HG03039 (cell line): ENCODE measurements at regions not wholly inside any gene's neighbourhood (a gene's known extent, or its start where the extent isn't known, plus 50 kb on each side); places are given as distances from the start of the nearest gene placed in this dataset.

Source experiments
- ATAC-seq: cut with Tn5 transposase; IDR thresholded peaks from one replicate; pipeline ENCODE4 v1.9.1; 2021; ENCODE audit warnings: mild to moderate bottlenecking, moderate library complexity; ENCODE audit not compliant: unreplicated experiment

DNA sequence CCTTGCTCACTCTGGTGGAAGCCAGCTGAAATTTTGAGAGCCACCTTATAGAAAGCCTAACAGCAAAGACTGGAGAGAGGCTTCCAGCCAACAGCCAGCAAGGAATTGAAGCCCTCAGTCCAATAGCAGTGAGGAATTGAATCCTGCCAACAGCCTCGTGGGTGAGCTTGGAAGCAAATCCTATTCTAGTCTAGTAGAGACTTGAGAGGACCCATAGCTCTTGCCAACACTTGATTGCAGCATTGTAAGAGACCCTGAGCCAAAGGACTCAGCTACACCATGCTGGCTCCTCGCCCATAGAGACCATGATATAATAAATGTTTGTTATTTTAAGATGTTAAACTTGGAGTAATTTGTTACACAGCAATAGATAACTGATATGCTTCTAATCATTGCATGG, 403.0 kb upstream of the TNP1 start:
- ATAC-seq, result no peak

DNA sequence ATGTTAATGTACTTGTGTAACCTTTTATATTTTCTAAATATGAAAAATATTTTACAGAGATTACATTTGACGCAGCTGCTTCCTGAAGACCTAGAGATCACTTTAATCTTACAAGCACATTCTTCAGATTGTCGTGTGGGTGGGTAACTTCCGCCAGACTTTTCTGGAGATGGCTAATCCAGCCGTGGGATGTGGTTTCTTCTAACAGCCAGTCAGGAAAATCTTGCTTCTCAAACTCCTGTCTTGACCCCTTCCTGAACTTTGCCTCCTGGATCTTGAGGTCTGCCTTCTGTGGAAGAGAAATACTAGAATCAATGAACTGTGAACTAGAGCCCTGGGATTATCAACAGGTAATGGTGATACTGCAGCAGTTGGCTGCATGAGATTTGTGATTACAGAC, 401.6 kb upstream of the TNP1 start:
- ATAC-seq, result no peak

DNA sequence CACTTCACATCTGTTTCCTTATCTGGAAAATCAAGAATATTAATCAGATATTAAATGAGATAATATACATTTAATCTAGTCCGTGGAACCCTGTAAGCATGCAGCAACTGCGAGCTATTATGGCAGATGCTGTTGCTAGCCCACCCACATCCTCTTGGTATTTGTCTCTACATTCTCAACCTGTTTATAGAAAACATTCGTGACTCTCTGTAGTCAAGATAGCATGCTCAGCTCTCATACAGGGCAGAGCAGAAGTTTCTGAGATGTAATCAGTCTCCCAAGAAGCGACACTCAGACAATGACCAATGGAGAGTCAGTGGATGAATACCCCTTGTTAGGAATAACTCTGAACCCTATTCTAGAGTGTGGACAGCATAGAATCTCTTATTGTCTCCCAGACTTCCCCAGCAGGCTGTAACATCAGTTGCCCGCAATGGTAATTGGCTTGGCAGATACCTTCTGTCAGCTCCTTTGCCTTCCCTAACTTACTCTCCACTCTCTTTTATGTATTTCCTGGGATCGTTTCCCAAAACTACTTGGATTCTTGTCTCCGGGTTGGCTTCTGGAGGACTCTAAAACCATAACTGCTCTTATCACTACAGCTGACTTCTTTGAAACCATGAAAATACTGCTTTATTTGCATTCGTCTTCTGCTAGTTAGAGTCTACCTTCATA, 400.7 kb upstream of the TNP1 start:
- no peak for ATAC-seq

DNA sequence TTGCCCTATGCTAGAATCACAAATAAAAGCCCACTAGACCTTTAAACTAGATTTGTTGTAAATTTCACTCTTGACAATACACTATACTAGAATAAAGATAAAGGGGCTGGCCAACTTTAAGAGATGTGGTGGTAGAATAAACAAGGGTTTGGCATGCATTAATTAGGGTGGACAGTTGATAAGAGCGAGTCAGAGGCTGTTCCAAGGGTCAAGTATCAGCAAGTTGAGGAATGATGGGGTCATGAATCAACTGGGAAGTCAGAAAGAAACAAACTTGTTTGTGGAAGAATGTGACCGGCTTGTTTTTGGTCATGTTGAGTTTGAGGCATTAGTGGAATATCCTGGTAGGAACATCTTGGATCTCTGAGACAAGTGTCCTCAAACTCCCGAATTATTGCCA, 398.3 kb upstream of the TNP1 start:
- no peak for ATAC-seq

DNA sequence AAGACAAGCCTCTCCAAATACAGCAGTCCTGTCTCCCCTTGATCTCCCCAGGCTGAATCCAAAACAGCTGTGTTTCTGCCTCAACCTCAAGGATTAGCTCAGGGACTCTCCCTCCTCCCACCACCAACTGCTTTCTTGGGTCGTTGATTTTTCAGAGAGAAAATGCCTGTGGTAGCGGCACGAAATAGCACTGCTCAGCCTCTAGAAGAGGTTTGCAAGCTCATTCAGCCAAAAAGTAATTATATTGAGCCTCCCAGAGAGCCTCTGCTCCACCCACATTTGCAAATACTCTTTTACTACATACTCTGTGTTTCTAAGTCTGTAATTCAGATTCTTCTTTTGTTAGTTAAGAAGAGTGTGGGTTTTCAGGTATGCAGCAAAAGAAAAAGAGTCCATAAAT, 396.4 kb upstream of the TNP1 start:
- no peak for ATAC-seq

DNA sequence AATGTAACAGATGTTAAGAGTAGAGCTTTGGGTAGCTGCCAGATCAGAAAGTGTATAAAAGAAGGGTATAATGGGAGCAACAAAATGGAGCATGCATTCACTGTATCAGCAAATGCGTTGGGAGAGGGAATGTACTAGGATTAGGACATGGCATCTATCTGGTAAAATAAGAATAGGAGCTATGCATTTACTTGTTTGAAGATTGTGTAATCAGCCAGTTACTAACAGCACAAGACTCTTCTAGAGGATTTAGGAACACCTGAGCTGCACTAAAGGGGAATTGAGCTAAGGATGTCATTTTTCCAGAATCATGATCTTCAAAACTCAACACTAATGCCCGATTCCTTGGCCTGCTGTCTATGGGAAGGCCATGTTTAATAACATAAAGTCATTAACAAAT, 394.2 kb upstream of the TNP1 start:
- no peak for ATAC-seq

DNA sequence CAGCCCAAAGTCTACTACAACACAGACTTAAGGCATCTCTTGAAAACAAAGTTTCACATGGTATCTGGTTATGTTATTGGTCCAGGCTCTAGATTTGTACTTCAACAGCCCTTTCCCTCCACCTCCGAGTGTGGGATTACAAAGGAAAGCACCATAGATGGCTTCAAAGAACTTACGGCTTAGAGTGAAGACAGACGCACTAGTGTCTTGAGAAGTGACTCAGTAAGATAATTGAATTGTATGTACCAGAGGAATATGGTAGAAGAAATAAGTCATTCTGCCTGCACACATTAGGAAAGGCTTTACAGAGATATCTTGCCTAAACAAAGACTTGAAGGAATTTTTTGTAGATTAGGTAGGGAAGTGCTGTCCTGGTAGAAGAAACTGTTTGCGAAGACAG, 392.3 kb upstream of the TNP1 start:
- no peak for ATAC-seq

DNA sequence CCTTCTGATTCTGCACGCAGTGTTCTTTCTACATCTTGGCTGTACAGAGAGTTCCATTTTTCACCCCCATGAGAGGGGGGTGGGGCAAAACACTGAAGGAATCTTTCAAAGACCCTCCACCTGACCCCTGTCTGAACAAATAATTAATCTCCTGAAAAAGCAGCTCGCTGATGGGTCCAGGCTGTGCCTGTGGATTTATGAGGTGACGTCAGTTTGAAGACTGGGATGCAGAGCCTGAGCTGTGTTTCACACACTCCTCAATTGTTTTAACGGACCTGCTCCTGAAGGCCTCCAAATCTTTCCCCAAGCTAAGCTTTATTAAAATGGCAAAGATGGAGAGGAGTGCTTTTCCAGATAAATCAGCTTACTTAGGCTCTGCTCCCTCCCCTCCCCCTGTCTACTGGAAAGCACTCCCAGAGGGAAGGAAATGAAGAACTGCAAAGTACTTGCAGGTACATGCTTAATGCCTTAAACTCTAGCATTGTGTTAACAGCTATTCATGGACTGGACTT, 390.2 kb upstream of the TNP1 start:
- no peak for ATAC-seq

DNA sequence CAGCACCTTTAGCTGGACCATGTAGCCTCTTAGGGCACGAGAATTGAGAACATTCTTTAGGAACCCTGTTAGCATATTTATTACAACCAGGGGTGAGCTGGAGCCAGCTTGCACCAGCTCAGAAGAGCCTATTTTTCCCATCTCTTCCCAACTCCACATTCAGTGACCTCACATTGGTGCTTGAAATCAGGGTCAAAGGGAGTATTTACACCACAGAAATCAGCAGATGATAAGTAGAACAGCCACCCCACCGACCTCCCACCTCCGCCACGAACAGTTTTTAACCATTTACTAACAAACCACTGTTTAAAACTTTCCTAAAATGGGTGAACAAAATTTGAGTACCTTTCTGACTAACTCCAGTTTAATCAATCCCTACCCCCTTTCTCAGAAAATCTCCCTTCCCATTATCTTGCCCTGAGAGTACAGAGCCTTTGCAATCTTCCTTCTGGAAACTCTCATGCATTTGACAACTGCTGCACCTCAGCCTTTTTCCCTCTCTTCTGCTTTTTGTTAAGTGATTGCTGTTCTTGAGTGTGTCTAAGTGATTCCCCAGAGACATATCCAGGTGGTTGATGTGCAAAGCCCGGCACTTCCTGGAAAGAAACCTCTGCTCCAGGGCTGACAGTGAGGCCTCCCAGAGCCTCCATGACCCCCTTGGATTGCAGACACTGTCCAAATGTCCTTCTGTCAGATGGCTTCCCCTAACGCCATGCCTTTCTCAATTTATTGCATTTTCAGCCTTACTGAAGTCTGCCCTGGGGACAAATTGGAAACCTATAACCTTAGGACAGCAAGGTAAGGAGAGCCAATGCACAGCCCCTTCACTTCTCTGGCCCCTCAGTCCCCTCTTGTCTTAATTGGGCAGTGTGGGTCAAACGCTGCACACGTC, 389.5 kb upstream of the TNP1 start:
- no peak for ATAC-seq

DNA sequence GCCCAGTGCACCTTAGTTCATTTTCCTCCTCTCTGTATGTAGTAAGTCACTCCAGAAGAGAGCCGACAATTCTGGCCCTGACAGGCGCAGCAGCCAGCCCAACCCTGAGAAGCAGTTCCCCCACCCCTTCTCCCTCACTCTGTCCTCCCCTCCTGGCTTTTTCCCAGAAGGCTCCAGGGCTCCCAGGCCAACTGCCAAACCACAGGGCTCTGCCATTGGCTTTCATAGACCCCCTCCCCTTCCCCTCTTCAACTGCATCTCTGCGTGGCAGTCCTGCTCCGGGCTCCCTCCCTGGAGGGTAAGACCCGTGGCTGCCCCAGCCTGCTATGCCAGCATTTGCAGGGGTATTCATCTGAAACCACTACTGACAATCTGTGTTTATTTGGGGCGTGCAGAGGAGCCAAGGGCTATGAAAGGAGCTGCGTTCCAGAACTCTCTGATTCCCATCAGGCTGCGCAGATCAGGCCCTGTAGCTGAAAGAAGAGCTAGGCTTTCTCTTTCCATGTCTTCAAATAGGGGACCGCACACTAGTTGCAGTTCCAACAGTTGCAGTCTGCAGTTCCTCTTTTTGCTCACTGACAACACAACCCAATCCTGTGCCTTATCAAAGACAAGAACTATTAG, 388.6 kb upstream of the TNP1 start:
- ATAC-seq, result peak; percentile 79

DNA sequence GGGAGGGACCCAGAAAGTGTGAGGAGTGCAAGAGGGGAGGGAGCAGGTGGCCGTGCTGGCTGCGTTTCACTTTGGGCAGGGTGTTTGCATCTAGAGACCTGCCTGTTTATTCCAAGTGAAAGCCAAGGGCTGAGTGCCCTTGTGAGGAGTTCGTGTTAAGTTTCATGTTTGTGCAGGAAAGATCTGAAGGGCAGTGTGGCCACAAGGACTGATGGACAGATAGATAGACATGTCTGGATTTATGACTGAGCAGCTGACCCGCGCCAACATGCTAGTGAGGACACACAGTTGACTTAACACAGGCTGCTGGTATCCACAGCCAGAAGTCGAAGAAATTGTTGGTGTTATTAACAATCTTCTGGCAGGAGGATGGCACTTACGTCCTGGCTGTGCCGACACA, 387.6 kb upstream of the TNP1 start:
- no peak for ATAC-seq

DNA sequence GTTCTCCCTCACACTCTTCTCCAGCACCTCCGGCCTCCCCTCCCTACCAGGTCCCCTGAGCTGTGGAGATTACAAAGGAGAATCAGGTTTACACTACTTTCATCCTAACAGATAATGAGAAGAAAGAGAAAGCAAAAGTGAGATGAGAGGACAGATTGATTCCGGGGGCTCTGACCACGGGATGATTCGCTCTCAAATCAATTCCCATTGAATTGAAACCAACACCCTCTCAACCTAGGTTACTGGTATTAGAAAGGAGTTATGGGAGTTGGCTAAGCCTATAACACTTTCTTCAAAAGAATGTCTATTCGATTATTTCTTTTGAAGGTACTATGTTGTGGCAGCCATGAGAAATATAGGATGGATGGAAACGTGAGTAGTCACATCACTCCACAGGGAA, 386.2 kb upstream of the TNP1 start:
- no peak for ATAC-seq

DNA sequence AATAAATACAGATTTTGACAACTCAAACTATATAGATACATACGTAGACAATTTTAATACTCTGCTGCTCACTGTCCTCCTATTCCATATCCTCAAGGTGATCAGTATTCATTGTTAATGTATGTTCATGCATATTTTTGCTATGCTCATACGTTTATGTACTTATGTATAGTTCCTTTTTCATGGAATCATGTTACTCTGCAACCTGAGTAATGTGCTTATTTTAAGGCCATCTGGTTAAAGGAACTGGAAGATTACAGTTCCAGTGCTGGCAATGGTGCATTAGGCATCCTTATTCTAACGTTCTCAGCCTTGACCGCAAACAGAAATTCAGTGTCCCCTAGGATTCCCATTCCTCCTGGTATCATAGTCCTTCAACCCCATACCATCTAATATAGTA, 385.0 kb upstream of the TNP1 start:
- ATAC-seq, result no peak

DNA sequence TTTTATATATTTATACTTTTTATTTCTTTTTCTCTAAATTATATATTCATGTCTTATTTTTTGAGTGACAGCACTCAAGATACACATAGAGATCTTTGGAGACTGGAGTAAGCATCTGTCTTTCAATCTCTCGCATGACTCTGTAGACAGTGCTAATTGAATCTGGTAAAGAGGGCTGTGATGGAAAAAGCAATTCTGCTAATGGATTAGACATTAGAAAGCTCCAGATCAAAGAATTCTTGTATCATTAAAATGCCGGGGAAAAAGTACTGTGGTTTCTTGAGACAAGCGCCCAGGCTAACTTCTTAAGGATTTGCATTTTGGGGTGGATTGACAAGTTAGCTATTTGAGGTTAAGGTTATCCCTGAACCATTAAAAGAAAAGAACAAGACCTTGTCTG, 383.1 kb upstream of the TNP1 start:
- no peak for ATAC-seq

DNA sequence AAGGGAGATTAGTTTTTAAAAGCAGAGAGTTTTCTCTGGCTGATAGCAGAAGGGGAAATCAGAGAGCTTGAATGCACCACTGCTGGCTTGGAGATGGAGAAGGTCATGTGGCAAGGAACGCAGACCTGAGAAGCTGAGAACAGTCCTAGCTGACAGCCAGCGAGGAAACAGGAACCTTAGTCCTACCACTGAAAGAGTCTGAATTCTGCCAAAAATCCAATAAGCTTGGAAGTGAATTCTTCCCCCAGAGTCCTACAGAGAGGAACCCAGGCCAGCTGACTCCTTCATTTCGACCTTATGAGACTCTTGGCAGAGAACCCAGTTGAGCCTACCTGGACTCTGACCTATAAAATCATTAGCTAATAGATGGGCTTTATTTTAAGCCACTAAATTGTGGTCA, 371.9 kb upstream of the TNP1 start:
- ATAC-seq, result no peak

DNA sequence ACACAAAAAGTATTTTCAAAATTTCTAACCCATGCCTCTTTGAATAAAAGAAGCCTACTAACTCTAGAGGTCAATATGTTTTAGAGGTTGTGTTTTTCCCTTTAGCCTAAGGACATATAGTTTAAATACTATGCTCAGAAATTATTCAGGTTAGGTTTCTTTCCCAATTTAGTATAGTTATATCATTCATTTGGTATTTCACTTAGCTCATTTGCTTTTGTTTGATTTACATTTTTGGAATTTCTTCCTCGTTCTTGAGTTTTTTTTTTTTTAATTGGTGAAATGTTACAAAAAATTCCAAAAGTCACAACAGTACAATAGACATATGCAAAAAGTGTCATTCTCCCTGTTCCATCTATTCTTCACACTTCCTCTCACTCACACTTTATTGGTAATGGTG, 371.3 kb upstream of the TNP1 start:
- ATAC-seq, result no peak

DNA sequence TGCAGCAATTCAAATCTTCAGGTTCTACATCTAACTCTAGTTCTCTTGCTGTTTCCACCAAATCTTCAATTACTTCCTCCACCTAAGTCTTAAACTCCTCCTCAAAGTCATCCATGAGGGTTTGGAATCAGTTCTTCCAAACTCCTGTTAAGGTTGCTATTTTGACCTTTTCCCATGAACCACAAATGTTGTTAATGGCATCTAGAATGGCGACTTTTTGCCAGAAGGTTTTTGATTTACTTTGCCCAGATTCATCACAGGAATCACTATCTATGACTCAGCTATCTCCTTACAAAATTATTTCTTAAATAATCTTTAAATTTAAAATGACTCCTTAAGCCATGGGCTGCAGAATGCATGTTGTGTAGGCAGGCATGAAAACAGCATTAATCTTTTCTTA, 368.9 kb upstream of the TNP1 start:
- no peak for ATAC-seq

DNA sequence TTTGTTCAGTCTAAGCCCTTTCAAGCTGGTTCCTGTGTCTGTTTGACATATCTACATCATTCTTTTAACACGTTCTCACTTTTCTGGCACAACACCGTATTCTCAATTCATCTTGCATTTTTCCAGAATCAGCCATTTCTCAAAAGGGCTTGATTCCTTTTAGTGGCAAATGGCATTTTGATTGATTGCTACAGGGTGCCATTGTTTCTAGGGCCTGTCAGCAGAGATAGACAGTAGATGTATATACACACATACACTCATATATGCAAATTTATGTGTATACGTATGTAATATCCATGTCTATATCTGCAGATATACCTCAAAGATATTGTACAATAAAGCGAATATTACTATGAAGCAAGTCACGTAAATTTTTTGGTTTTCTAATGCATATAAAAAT, 367.9 kb upstream of the TNP1 start:
- ATAC-seq, result no peak

DNA sequence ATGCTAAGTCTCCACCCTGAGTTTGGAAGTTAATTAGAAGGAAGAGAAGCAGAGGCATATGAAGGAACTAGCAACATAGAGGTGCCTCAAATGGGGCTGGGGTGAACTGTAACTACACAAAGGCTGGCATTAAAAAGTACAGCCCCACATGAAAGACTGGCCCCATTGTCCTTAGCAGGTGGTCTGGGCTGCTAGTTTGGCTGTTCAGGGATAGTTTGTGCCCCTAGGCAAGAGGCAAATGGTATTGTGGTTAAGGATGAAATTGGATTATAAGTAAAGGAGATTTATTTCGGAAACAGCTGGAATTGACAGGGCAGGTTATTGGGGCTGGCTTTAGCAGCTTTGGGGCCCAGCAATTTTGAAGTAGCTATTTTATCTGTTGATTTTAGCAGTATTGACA, 365.7 kb upstream of the TNP1 start:
- no peak for ATAC-seq

DNA sequence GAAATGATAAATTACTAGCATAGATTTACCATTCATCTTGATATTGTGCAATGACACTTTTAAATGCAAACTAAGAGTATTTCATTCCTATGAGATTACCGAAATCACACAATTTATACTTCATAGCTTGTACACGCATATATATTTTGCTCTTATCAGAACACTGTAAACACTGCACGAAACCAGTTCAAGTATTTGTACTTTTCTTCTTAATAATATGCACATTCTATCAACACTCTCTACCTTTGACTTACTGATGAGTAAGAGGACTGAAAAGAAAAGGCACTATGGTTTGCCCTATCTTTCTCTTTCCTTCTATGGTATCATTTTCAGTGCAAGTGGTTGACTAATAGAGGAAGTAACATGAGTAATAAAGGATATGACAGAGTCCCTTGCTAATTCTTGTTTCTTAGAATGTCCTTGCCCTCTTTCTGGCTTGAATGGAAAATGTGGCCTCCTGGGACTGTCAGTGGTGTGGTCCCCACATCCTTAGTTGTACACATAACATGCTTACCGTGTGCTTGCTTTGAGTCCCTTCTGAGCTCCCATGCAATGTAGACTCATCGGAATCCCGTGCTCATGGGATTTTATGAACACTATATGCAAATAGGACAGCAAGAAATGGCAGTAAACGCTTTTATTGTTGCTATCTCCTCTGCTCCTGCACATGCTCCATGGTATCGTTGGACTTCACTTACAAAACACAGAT, 363.5 kb upstream of the TNP1 start:
- peak; percentile 81 for ATAC-seq

DNA sequence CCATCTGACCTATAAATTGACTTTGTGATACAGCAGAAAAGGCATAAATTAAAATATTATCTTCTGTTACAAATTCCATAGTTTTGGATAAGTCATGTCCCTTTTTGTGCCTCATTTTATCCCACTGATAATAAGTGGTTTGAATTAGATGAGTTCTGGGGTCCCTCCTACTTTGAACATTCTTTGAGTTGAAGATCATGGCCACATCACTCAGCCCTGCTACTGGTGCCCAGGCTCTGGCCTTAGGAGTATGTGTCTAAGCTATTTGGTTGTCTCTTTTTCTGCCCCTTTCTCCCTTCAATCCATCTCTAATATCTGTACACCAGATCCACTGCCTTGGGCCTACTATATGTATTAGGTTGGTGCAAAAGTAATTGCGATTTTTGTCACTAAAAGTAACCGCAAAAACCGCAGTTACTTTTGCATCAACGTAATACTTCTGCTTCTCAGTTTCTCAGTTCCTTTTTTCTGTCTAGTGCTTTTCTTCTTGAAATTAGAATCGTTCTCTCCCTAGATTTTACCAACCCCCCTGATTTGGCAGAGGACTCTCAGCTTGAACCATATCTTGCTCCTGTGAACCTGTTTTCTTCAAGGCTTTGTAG, 362.5 kb upstream of the TNP1 start:
- peak; percentile 26 for ATAC-seq
